HCT116 (cell line): ENCODE measurements at regions not wholly inside any gene's neighbourhood (a gene's known extent, or its start where the extent isn't known, plus 50 kb on each side); places are given as distances from the start of the nearest gene placed in this dataset.

Experiments used
- ATAC-seq: fragments of 200-7000 bp; cut with Tn5 transposase; 2 replicates; pipeline ENCODE4 v1.9.1; 2020; ENCODE audit warnings: mild to moderate bottlenecking, moderate library complexity
- BruUV-seq: library from RNA; stranded (reverse); fragments of 400-500 nt; replicated peaks from 2 replicates; lab custom pipeline; 2021; lab: Mats Ljungman, UMichigan
- CTCF ChIA-PET: fragments of 300-600 bp; sonication (Branson Sonifier 250); formaldehyde crosslinking; loops from one replicate; lab custom pipeline; 2021; ENCODE audit warnings: antibody characterized with exemption; lab: Charles Lee
- POLR2A ChIA-PET: fragments of 300-600, 350-600 bp; sonication (Branson Sonifier 250); formaldehyde crosslinking; loops from one replicate; lab custom pipeline; 2021; ENCODE audit warnings: antibody characterized with exemption; lab: Charles Lee
- RAD21 ChIA-PET, 2 experiments: fragments of 300-600 bp; sonication (Branson Sonifier 250); formaldehyde crosslinking; loops; one replicate each; lab custom pipeline; 2023; ENCODE audit warnings: low total read pairs in 2 of 2; ENCODE audit not compliant: uncharacterized antibody in 2 of 2, unreplicated experiment in 2 of 2, low non-redundant PET in 1 of 2; lab: Charles Lee
- DNase-seq: peaks from one replicate; pipeline ENCODE4 v3.0.0-alpha.2; 2010; ENCODE audit warnings: low read depth, low spot score
- H2AFZ ChIP-seq: fragments of 200-600 bp; shearing (Covaris generic), sonication (generic); 2 replicates; pipeline ENCODE4 v1.6.1; 2017; ENCODE audit warnings: low read depth, mixed run types, mixed read lengths, antibody characterized with exemption, low read length; ENCODE audit not compliant: poor library complexity, severe bottlenecking
- H3K27ac ChIP-seq: 2 replicates; pipeline ENCODE4 v1.5.1; 2012; ENCODE audit warnings: low read depth, low read length
- H3K27me3 ChIP-seq: fragments of 200-600 bp; sonication (generic); 2 replicates; pipeline ENCODE4 v1.6.1; 2016; ENCODE audit warnings: mixed run types, low read length, mixed read lengths; ENCODE audit not compliant: insufficient read depth
- H3K36me3 ChIP-seq, 2 experiments: fragments of 200-500 bp in 1 of 2; fragments of 200-600 bp in 1 of 2; sonication (Bioruptor generic) in 1 of 2; sonication (generic) in 1 of 2; 2 replicates each; pipeline versions ENCODE4 v1.5.1 to v1.6.1; 2014 to 2016; ENCODE audit warnings: low read length in 2 of 2, inconsistent platforms in 1 of 2, mixed read lengths in 1 of 2, mixed run types in 1 of 2; ENCODE audit not compliant: insufficient read depth in 2 of 2, control insufficient read depth in 1 of 2
- H3K4me1 ChIP-seq, 2 experiments: fragments of 200-600 bp in 1 of 2; sonication (generic) in 1 of 2; 2 replicates each; pipeline versions ENCODE4 v1.5.1 to v1.6.1; 2012 to 2017; ENCODE audit warnings: low read length in 2 of 2, inconsistent platforms in 1 of 2, mild to moderate bottlenecking in 1 of 2, mixed read lengths in 1 of 2, mixed run types in 1 of 2, moderate library complexity in 1 of 2; ENCODE audit not compliant: insufficient read depth in 2 of 2, control insufficient read depth in 1 of 2
- H3K4me2 ChIP-seq: fragments of 200-600 bp; sonication (generic); 2 replicates; pipeline ENCODE4 v1.6.1; 2017; ENCODE audit warnings: mixed run types, low read length, mixed read lengths
- H3K4me3 ChIP-seq, 2 experiments: fragments of 200-600 bp in 1 of 2; sonication (generic) in 1 of 2; replicated peaks in 1 of 2; 2 replicates each; pipeline ENCODE4 v1.5.1; 2011 to 2016; ENCODE audit warnings: low read length in 2 of 2, control low read depth in 1 of 2, low read depth in 1 of 2, mild to moderate bottlenecking in 1 of 2, mixed read lengths in 1 of 2, mixed run types in 1 of 2
- H3K79me2 ChIP-seq: fragments of 200-600 bp; sonication (generic); 2 replicates; pipeline ENCODE4 v1.6.1; 2017; ENCODE audit warnings: mild to moderate bottlenecking, mixed run types, low read length, moderate library complexity, mixed read lengths; ENCODE audit not compliant: insufficient read depth
- H3K9ac ChIP-seq: fragments of 200-600 bp; sonication (generic); 2 replicates; pipeline ENCODE4 v1.6.1; 2016; ENCODE audit warnings: low read length, mixed read lengths
- H3K9me2 ChIP-seq: fragments of 200-600 bp; sonication (generic), shearing (Covaris generic); 2 replicates; pipeline ENCODE4 v1.6.1; 2017; ENCODE audit warnings: mixed run types, mild to moderate bottlenecking, moderate library complexity; ENCODE audit not compliant: insufficient read depth
- H3K9me3 ChIP-seq, 2 experiments: fragments of 200-500 bp in 1 of 2; fragments of 200-600 bp in 1 of 2; sonication (Bioruptor generic) in 1 of 2; sonication (generic) in 1 of 2; 2 replicates each; pipeline ENCODE4 v1.6.1; 2014 to 2017; ENCODE audit warnings: low read length in 2 of 2, mixed read lengths in 2 of 2, inconsistent platforms in 1 of 2, low read depth in 1 of 2, mild to moderate bottlenecking in 1 of 2, mixed run types in 1 of 2, moderate library complexity in 1 of 2; ENCODE audit not compliant: control insufficient read depth in 1 of 2, insufficient read depth in 1 of 2
- H4K20me1 ChIP-seq: fragments of 200-600 bp; sonication (generic), shearing (Covaris generic); 2 replicates; pipeline ENCODE4 v1.6.1; 2017; ENCODE audit warnings: mixed run types, mild to moderate bottlenecking, moderate library complexity; ENCODE audit not compliant: insufficient read depth
- EGR1 ChIP-seq: IDR thresholded peaks from 2 replicates; pipeline ENCODE4 v1.6.1; 2012; ENCODE audit warnings: low read depth
- ELF1 ChIP-seq: IDR thresholded peaks from 2 replicates; pipeline ENCODE4 v1.6.1; 2012; ENCODE audit warnings: low read depth, borderline replicate concordance
- EZH2phosphoT487 ChIP-seq: fragments of 200-600 bp; IDR thresholded peaks from 2 replicates; pipeline ENCODE4 v1.6.1; 2018; ENCODE audit warnings: antibody characterized with exemption, borderline replicate concordance
- MAX ChIP-seq: IDR thresholded peaks from 2 replicates; pipeline ENCODE4 v1.6.1; 2012
- RAD21 ChIP-seq: IDR thresholded peaks from 2 replicates; pipeline ENCODE4 v1.6.1; 2012; ENCODE audit warnings: low read depth, mild to moderate bottlenecking
- REST ChIP-seq: IDR thresholded peaks from 2 replicates; pipeline ENCODE4 v1.6.1; 2012; ENCODE audit warnings: low read depth
- TCF7L2 ChIP-seq: IDR thresholded peaks from 2 replicates; pipeline ENCODE4 v1.7.0; 2011; ENCODE audit warnings: borderline replicate concordance, inconsistent platforms; ENCODE audit not compliant: insufficient read depth, insufficient read length; ENCODE audit errors: extremely low read depth
- YY1 ChIP-seq: IDR thresholded peaks from 2 replicates; pipeline ENCODE4 v1.6.1; 2011; ENCODE audit warnings: low read length, low read depth, moderate library complexity, mild to moderate bottlenecking; ENCODE audit not compliant: insufficient replicate concordance; ENCODE audit errors: extremely low read depth
- ZBTB33 ChIP-seq: IDR thresholded peaks from 2 replicates; pipeline ENCODE4 v1.6.1; 2011; ENCODE audit warnings: mild to moderate bottlenecking, low read length, moderate library complexity; ENCODE audit not compliant: insufficient replicate concordance; ENCODE audit errors: extremely low read depth
- ZNF274 ChIP-seq: fragments of 200-500 bp; sonication (Bioruptor generic); IDR thresholded peaks from 2 replicates; pipeline ENCODE4 v1.6.1; 2014; ENCODE audit warnings: mild to moderate bottlenecking, low read depth, low read length, inconsistent platforms
- intact Hi-C: fragments of 100-400 bp; cut with micrococcal nuclease; formaldehyde crosslinking; loops from 2 replicates; pipeline ENCODE4 v1.10.0; 2022
- TF ChIP-seq, protein P1 (sequence below), 3 experiments: fragments of 200-600 bp in 1 of 3; sonication (generic) in 1 of 3; IDR thresholded peaks in 2 of 3; conservative IDR thresholded peaks in 1 of 3; 2 replicates each; pipeline ENCODE4 v1.5.1; 2012 to 2017; ENCODE audit warnings: low read depth in 2 of 3, low read length in 2 of 3, antibody characterized with exemption in 1 of 3, borderline replicate concordance in 1 of 3, control low read depth in 1 of 3, mild to moderate bottlenecking in 1 of 3, mixed read lengths in 1 of 3, mixed run types in 1 of 3, moderate library complexity in 1 of 3; ENCODE audit not compliant: insufficient read depth in 1 of 3

- ChIA-PET POLR2A (no interaction called here), RAD21 (no interaction called here), CTCF (interaction anchor here (1.6 kb wide), 1 partner anchor 392 kb away, joined by 3 read pairs; no protein-coding TSS in a partner anchor)
- Histone ChIP-seq H3K27ac (no peak overlapping the region), H3K4me3 (no peak overlapping the region), H2AFZ (no peak overlapping the region), H3K4me1 (no peaks in the 10 kb centered on the region), H3K4me2 (no peak overlapping the region), H3K9ac (no peak overlapping the region), H3K27me3 (peaks cover 3% of the 10 kb centered on the region; the same call in 1 of the 2 replicates), H4K20me1 (no peaks in the 10 kb centered on the region), H3K9me3 (no peaks in the 10 kb centered on the region), H3K9me2 (no peaks in the 10 kb centered on the region), H3K36me3 (no peaks in the 10 kb centered on the region), H3K79me2 (no peaks in the 10 kb centered on the region)
- intact Hi-C loops = no loop called here
- ATAC-seq = no peak
- no TSS peak for BruUV-seq
- TF ChIP-seq YY1 (no peak), EGR1 (no peak), ZNF274 (no peak), TCF7L2 (no peak), MAX (no peak), RAD21 (no peak)
- TF ChIP-seq, protein P1, sequence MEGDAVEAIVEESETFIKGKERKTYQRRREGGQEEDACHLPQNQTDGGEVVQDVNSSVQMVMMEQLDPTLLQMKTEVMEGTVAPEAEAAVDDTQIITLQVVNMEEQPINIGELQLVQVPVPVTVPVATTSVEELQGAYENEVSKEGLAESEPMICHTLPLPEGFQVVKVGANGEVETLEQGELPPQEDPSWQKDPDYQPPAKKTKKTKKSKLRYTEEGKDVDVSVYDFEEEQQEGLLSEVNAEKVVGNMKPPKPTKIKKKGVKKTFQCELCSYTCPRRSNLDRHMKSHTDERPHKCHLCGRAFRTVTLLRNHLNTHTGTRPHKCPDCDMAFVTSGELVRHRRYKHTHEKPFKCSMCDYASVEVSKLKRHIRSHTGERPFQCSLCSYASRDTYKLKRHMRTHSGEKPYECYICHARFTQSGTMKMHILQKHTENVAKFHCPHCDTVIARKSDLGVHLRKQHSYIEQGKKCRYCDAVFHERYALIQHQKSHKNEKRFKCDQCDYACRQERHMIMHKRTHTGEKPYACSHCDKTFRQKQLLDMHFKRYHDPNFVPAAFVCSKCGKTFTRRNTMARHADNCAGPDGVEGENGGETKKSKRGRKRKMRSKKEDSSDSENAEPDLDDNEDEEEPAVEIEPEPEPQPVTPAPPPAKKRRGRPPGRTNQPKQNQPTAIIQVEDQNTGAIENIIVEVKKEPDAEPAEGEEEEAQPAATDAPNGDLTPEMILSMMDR (IDR thresholded peaks at IDR 0.05 in 2 of 3, conservative IDR thresholded peaks at IDR 0.05 in 1 of 3; ENCODE audit: borderline replicate concordance in 1 of 3, insufficient read depth in 1 of 3, low read depth in 2 of 3, low read length in 2 of 3) = no peak
- DNase-seq = no peak
Observed at GRCh38 chr2:118464046-118464445, 375.8 kb downstream of the INSIG2 start.

GRCh38 chr2:118460425-118460824, 372.2 kb downstream of the INSIG2 start:
- H3K4me1 ChIP-seq = no peaks in the 10 kb centered on the region
- no peak for DNase-seq
- no peaks in the 10 kb centered on the region for H3K79me2 ChIP-seq
- POLR2A ChIA-PET = no interaction called here
- ATAC-seq = no peak
- no peak overlapping the region for H3K27ac ChIP-seq
- no TSS peak for BruUV-seq
- no peaks in the 10 kb centered on the region for H3K36me3 ChIP-seq
- no peak overlapping the region for H2AFZ ChIP-seq
- CTCF ChIA-PET = no interaction called here
- no peak overlapping the region for H3K4me3 ChIP-seq
- intact Hi-C loops = no loop called here
- RAD21 ChIA-PET = no interaction called here
- H3K27me3 ChIP-seq = peaks cover 14% of the 10 kb centered on the region
- no peaks in the 10 kb centered on the region for H3K9me3 ChIP-seq
- no peaks in the 10 kb centered on the region for H3K9me2 ChIP-seq
- H3K9ac ChIP-seq = no peak overlapping the region
- no peak overlapping the region for H3K4me2 ChIP-seq
- no peaks in the 10 kb centered on the region for H4K20me1 ChIP-seq
- no peak for TF ChIP-seq ZBTB33
- no peak for TF ChIP-seq REST
- TF ChIP-seq ELF1 = no peak
- no peak for TF ChIP-seq EGR1
- no peak for TF ChIP-seq ZNF274
- TF ChIP-seq EZH2phosphoT487 = no peak
